Neural cell (in vitro differentiated cells): ENCODE measurements at regions not wholly inside any gene's neighbourhood (a gene's known extent, or its start where the extent isn't known, plus 50 kb on each side); places are given as distances from the start of the nearest gene placed in this dataset.

Experiments used
- CTCF ChIP-seq: fragments of 450-650 bp; IDR thresholded peaks from 2 replicates; pipeline ENCODE4 v1.5.1; 2014; ENCODE audit warnings: antibody characterized with exemption, mild to moderate bottlenecking, moderate library complexity; ENCODE audit not compliant: poor library complexity, severe bottlenecking
- EP300 ChIP-seq: fragments of 450-650 bp; conservative IDR thresholded peaks from 2 replicates; pipeline ENCODE4 v1.6.1; 2014; ENCODE audit warnings: antibody characterized with exemption, mild to moderate bottlenecking, moderate library complexity; ENCODE audit not compliant: poor library complexity, severe bottlenecking
- EZH2 ChIP-seq: fragments of 200-600, 300-800 bp; shearing (Covaris generic), sonication (generic); IDR thresholded peaks from 2 replicates; pipeline ENCODE4 v1.6.1; 2014; ENCODE audit warnings: antibody characterized with exemption, low read length, borderline replicate concordance, mild to moderate bottlenecking; ENCODE audit not compliant: insufficient read depth, poor library complexity, severe bottlenecking
- MXI1 ChIP-seq: fragments of 450-650 bp; conservative IDR thresholded peaks from 2 replicates; pipeline ENCODE4 v1.6.1; 2014; ENCODE audit warnings: antibody characterized with exemption, mild to moderate bottlenecking; ENCODE audit not compliant: poor library complexity, severe bottlenecking
- POLR2AphosphoS5 ChIP-seq: IDR thresholded peaks from 2 replicates; pipeline ENCODE4 v1.6.1; 2012
- REST ChIP-seq: IDR thresholded peaks from 2 replicates; pipeline ENCODE4 v1.6.1; 2012; ENCODE audit warnings: borderline replicate concordance
- TAF1 ChIP-seq: IDR thresholded peaks from 2 replicates; pipeline ENCODE4 v1.6.1; 2012; ENCODE audit warnings: low read depth

GRCh38 chr2:12602661-12603060 lies 114.1 kb upstream of the TRIB2 start:
- TF ChIP-seq TAF1 = no peak
- TF ChIP-seq CTCF = no peak
- TF ChIP-seq EZH2 = no peak
- TF ChIP-seq EP300 = no peak
- TF ChIP-seq MXI1 = no peak
- TF ChIP-seq REST = no peak
- TF ChIP-seq POLR2AphosphoS5 = no peak
